Activated CD8-positive, alpha-beta T cell treated with anti-CD3 and anti-CD28 coated beads, Interleukin-2, amount 10 ng/mL, durations not matched to agents 7 days and 5 days (primary cell): ENCODE measurements at regions not wholly inside any gene's neighbourhood (a gene's known extent, or its start where the extent isn't known, plus 50 kb on each side); places are given as distances from the start of the nearest gene placed in this dataset.
"Not testable (repeated sequence)": the region's sequence is repeated elsewhere in the genome, so short reads cannot be mapped to it uniquely, and the experiment has no call there.

Source experiments
- ATAC-seq: fragments of 150-1000 bp; cut with Tn5 transposase; one replicate; pipeline ENCODE4 v1.10.0; 2021; ENCODE audit warnings: moderate library complexity
- CTCF ChIA-PET: fragments of 350-600 bp; sonication (Branson Sonifier 250); formaldehyde crosslinking; loops from one replicate; lab custom pipeline; 2021; ENCODE audit warnings: antibody characterized with exemption; lab: Charles Lee
- POLR2A ChIA-PET: fragments of 350-600 bp; sonication (Branson Sonifier 250); formaldehyde crosslinking; loops from one replicate; lab custom pipeline; 2021; ENCODE audit warnings: antibody characterized with exemption; lab: Charles Lee
- DNase-seq: peaks from one replicate; pipeline ENCODE4 v3.0.0-alpha.2; 2020
- H3K27ac Mint-ChIP-seq: one replicate; pipeline ENCODE4 v1.8.0; 2021; ENCODE audit warnings: mild to moderate bottlenecking, mixed read lengths
- H3K27me3 Mint-ChIP-seq: one replicate; pipeline ENCODE4 v1.8.0; 2021; ENCODE audit warnings: low read depth, mixed read lengths
- H3K36me3 Mint-ChIP-seq: one replicate; pipeline ENCODE4 v1.8.0; 2021; ENCODE audit warnings: low read depth, mixed read lengths
- H3K4me1 Mint-ChIP-seq: one replicate; pipeline ENCODE4 v1.8.0; 2021; ENCODE audit warnings: low read depth, mixed read lengths
- H3K4me3 Mint-ChIP-seq: one replicate; pipeline ENCODE4 v1.8.0; 2021; ENCODE audit warnings: mild to moderate bottlenecking, mixed read lengths
- H3K9me3 Mint-ChIP-seq: one replicate; pipeline ENCODE4 v1.8.0; 2022; ENCODE audit warnings: mixed read lengths; ENCODE audit not compliant: insufficient read depth

- Mint-ChIP-seq H3K27ac (no peak overlapping the region), H3K9me3 (no peaks in the 10 kb centered on the region), H3K4me3 (no peak overlapping the region), H3K36me3 (no peaks in the 10 kb centered on the region), H3K27me3 (peaks cover 7% of the 10 kb centered on the region), H3K4me1 (no peaks in the 10 kb centered on the region)
- DNase-seq (no peak), ATAC-seq (no peak)
- ChIA-PET CTCF (no interaction called here), POLR2A (no interaction called here)
Observed at GRCh38 chr18:61628085-61628484, 264.7 kb downstream of the RNF152 start.

- H3K27ac Mint-ChIP-seq, DNase-seq, H3K27me3 Mint-ChIP-seq, H3K9me3 Mint-ChIP-seq, H3K36me3 Mint-ChIP-seq, ATAC-seq, POLR2A ChIA-PET, H3K4me3 Mint-ChIP-seq, H3K4me1 Mint-ChIP-seq: not testable (repeated sequence)
- CTCF ChIA-PET = interaction anchor here (0.7 kb wide), 1 partner anchor 11 kb away, joined by 3 read pairs; no protein-coding TSS in a partner anchor
Observed at GRCh38 chr18:61624631-61625030, 268.2 kb downstream of the RNF152 start.

GRCh38 chr18:61619783-61620182, 273.0 kb downstream of the RNF152 start:
- ATAC-seq (no peak), DNase-seq (no peak)
- Mint-ChIP-seq H3K4me1 (no peaks in the 10 kb centered on the region), H3K9me3 (no peaks in the 10 kb centered on the region), H3K27ac (no peak overlapping the region), H3K4me3 (no peak overlapping the region), H3K27me3 (peaks cover 6% of the 10 kb centered on the region), H3K36me3 (no peaks in the 10 kb centered on the region)
- POLR2A ChIA-PET = no interaction called here
- CTCF ChIA-PET = no interaction called here

GRCh38 chr18:61618816-61619215, 274.0 kb downstream of the RNF152 start:
- POLR2A ChIA-PET = no interaction called here
- H3K36me3 Mint-ChIP-seq = no peaks in the 10 kb centered on the region

GRCh38 chr18:61616111-61616610, 276.6 kb downstream of the RNF152 start:
- Mint-ChIP-seq H3K27me3 (peaks cover 8% of the 10 kb centered on the region), H3K4me1 (no peaks in the 10 kb centered on the region), H3K9me3 (no peaks in the 10 kb centered on the region), H3K36me3 (no peaks in the 10 kb centered on the region), H3K27ac (no peak overlapping the region), H3K4me3 (no peak overlapping the region)
- DNase-seq (no peak), ATAC-seq (no peak)
- CTCF ChIA-PET = no interaction called here
- POLR2A ChIA-PET = no interaction called here

More at GRCh38 chr18:61618816-61619215, 274.0 kb downstream of the RNF152 start:
- Mint-ChIP-seq H3K4me1 (no peaks in the 10 kb centered on the region), H3K4me3 (no peak overlapping the region), H3K9me3 (no peaks in the 10 kb centered on the region), H3K27me3 (peaks cover 2% of the 10 kb centered on the region), H3K27ac (no peak overlapping the region)
- no peak for ATAC-seq
- no peak for DNase-seq
- CTCF ChIA-PET = no interaction called here

GRCh38 chr18:61612517-61612916, 279.3 kb downstream of the CDH20 start:
- CTCF ChIA-PET = interaction anchor here (1.2 kb wide), 1 partner anchor 31 kb away, joined by 3 read pairs; no protein-coding TSS in a partner anchor
- DNase-seq (no peak), ATAC-seq (no peak)
- H3K4me1 Mint-ChIP-seq = no peaks in the 10 kb centered on the region
- H3K36me3 Mint-ChIP-seq = no peaks in the 10 kb centered on the region
- H3K27me3 Mint-ChIP-seq = peaks cover 18% of the 10 kb centered on the region
- no peaks in the 10 kb centered on the region for H3K9me3 Mint-ChIP-seq
- no peak overlapping the region for H3K27ac Mint-ChIP-seq
- H3K4me3 Mint-ChIP-seq = no peak overlapping the region
- POLR2A ChIA-PET = no interaction called here

GRCh38 chr18:61609131-61609530, 275.9 kb downstream of the CDH20 start:
- DNase-seq (no peak), ATAC-seq (no peak)
- Mint-ChIP-seq H3K4me1 (no peaks in the 10 kb centered on the region), H3K27me3 (peaks cover 33% of the 10 kb centered on the region), H3K4me3 (no peak overlapping the region), H3K9me3 (no peaks in the 10 kb centered on the region), H3K36me3 (no peaks in the 10 kb centered on the region), H3K27ac (no peak overlapping the region)
- ChIA-PET CTCF (no interaction called here), POLR2A (no interaction called here)

GRCh38 chr18:61608316-61608715, 275.1 kb downstream of the CDH20 start:
- no peaks in the 10 kb centered on the region for H3K9me3 Mint-ChIP-seq
- DNase-seq (no peak), ATAC-seq (no peak)
- H3K4me1 Mint-ChIP-seq = no peaks in the 10 kb centered on the region
- peaks cover 33% of the 10 kb centered on the region for H3K27me3 Mint-ChIP-seq
- CTCF ChIA-PET = no interaction called here
- no peak overlapping the region for H3K27ac Mint-ChIP-seq
- POLR2A ChIA-PET = no interaction called here
- H3K36me3 Mint-ChIP-seq = no peaks in the 10 kb centered on the region
- no peak overlapping the region for H3K4me3 Mint-ChIP-seq

GRCh38 chr18:61607867-61608266, 274.6 kb downstream of the CDH20 start:
- POLR2A ChIA-PET = no interaction called here
- Mint-ChIP-seq H3K9me3 (no peaks in the 10 kb centered on the region), H3K27me3 (peaks cover 32% of the 10 kb centered on the region), H3K36me3 (no peaks in the 10 kb centered on the region), H3K27ac (no peak overlapping the region), H3K4me1 (no peaks in the 10 kb centered on the region), H3K4me3 (no peak overlapping the region)
- no peak for DNase-seq
- CTCF ChIA-PET = no interaction called here
- ATAC-seq = no peak

GRCh38 chr18:61606759-61607158, 273.5 kb downstream of the CDH20 start:
- ATAC-seq (no peak), DNase-seq (no peak)
- Mint-ChIP-seq H3K4me1 (no peaks in the 10 kb centered on the region), H3K36me3 (no peaks in the 10 kb centered on the region), H3K9me3 (no peaks in the 10 kb centered on the region), H3K4me3 (no peak overlapping the region), H3K27ac (no peak overlapping the region), H3K27me3 (peaks cover 30% of the 10 kb centered on the region)
- CTCF ChIA-PET = no interaction called here
- POLR2A ChIA-PET = no interaction called here

- DNase-seq (no peak), ATAC-seq (no peak)
- no peaks in the 10 kb centered on the region for H3K36me3 Mint-ChIP-seq
- no peaks in the 10 kb centered on the region for H3K9me3 Mint-ChIP-seq
- H3K4me3 Mint-ChIP-seq = no peak overlapping the region
- peaks cover 27% of the 10 kb centered on the region for H3K27me3 Mint-ChIP-seq
- CTCF ChIA-PET = no interaction called here
- no peaks in the 10 kb centered on the region for H3K4me1 Mint-ChIP-seq
- H3K27ac Mint-ChIP-seq = no peak overlapping the region
- POLR2A ChIA-PET = no interaction called here
Observed at GRCh38 chr18:61606068-61606660, 272.9 kb downstream of the CDH20 start.

GRCh38 chr18:61605376-61606067, 272.3 kb downstream of the CDH20 start:
- Mint-ChIP-seq H3K36me3 (no peaks in the 10 kb centered on the region), H3K4me3 (no peak overlapping the region)
- CTCF ChIA-PET = no interaction called here

More at GRCh38 chr18:61605376-61606067, 272.3 kb downstream of the CDH20 start:
- ATAC-seq = no peak
- POLR2A ChIA-PET = no interaction called here
- Mint-ChIP-seq H3K27ac (no peak overlapping the region), H3K4me1 (no peaks in the 10 kb centered on the region), H3K27me3 (peaks cover 27% of the 10 kb centered on the region), H3K9me3 (no peaks in the 10 kb centered on the region)
- DNase-seq = no peak
